ENCODE measurements at regions not wholly inside any gene's neighbourhood (a gene's known extent, or its start where the extent isn't known, plus 50 kb on each side); places are given as distances from the start of the nearest gene placed in this dataset.
"Not testable (repeated sequence)": the region's sequence is repeated elsewhere in the genome, so short reads cannot be mapped to it uniquely, and the experiment has no call there.

- TF ChIP-seq, protein P1, sequence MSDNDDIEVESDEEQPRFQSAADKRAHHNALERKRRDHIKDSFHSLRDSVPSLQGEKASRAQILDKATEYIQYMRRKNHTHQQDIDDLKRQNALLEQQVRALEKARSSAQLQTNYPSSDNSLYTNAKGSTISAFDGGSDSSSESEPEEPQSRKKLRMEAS (IDR thresholded peaks at IDR 0.05; ENCODE audit: low read depth, low read length), result no peak
- TF ChIP-seq MYC (IDR thresholded peaks at IDR 0.05; ENCODE audit: low read depth, low read length) (no peak), CTCF (IDR thresholded peaks at IDR 0.05; ENCODE audit: low read depth, low read length) (no peak), POLR2A (IDR thresholded peaks at IDR 0.05; ENCODE audit: extremely low read depth, insufficient read length) (no peak)
- H3K4me3 ChIP-seq (ENCODE audit: low read depth, low read length), result no peak overlapping the region
- no peak for DNase-seq (ENCODE audit: low read depth)
Observed at GRCh38 chr4:79173186-79173585, 152.7 kb downstream of the NAA11 start.

- TF ChIP-seq MYC (IDR thresholded peaks at IDR 0.05; ENCODE audit: low read depth, low read length), result no peak
- TF ChIP-seq, protein P1 (IDR thresholded peaks at IDR 0.05; ENCODE audit: low read depth, low read length), result no peak
- TF ChIP-seq CTCF (IDR thresholded peaks at IDR 0.05; ENCODE audit: low read depth, low read length), result no peak
- TF ChIP-seq POLR2A (IDR thresholded peaks at IDR 0.05; ENCODE audit: extremely low read depth, insufficient read length), result no peak
- no peak overlapping the region for H3K4me3 ChIP-seq (ENCODE audit: low read depth, low read length)
- DNase-seq (ENCODE audit: low read depth), result no peak
Observed at GRCh38 chr4:79170077-79170476, 155.8 kb downstream of the NAA11 start.

DNA sequence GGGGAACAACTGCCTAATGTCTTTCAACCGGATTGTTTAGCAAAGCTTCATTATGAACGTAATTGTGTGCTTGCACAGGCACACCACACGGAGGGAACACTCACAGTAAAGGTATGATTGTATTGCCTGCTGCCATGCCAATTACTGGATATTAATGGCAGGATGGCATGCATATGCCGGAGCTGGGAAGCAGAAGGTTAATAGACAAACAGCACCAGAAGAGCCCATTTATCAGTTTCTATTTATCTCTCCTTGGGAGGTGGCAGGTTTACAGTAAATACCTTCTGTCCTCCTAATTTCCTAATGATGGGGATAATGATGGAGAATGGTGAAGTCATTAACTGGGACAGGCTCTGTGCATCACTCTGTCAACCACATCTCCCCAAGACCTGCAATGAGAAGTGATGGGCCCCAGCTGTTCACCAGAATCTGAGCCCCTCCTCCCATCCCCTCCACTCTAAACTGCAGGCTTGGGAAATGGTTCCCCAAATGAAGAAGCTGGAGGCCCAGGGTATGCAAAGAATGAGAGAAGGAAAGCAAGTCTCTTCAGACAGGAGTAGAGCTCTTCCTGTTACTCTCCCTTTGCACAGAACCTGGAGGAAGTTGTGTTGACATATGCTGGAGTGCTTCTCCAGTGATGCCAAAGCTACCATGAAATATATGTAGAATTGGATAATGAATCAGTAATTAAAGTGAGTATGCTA lies 160.8 kb downstream of the NAA11 start:
- TF ChIP-seq CTCF (IDR thresholded peaks at IDR 0.05; ENCODE audit: low read depth, low read length) (no peak), MYC (IDR thresholded peaks at IDR 0.05; ENCODE audit: low read depth, low read length) (no peak), POLR2A (IDR thresholded peaks at IDR 0.05; ENCODE audit: extremely low read depth, insufficient read length) (no peak)
- TF ChIP-seq, protein P1 (IDR thresholded peaks at IDR 0.05; ENCODE audit: low read depth, low read length), result no peak
- no peak overlapping the region for H3K4me3 ChIP-seq (ENCODE audit: low read depth, low read length)
- peak; percentile 2 for DNase-seq (ENCODE audit: low read depth)

GRCh38 chr4:79163981-79164490 lies 161.8 kb downstream of the NAA11 start:
- peak; percentile 2 for DNase-seq (ENCODE audit: low read depth)
- TF ChIP-seq, protein P1 (IDR thresholded peaks at IDR 0.05; ENCODE audit: low read depth, low read length), result no peak
- TF ChIP-seq POLR2A (IDR thresholded peaks at IDR 0.05; ENCODE audit: extremely low read depth, insufficient read length) (no peak), CTCF (IDR thresholded peaks at IDR 0.05; ENCODE audit: low read depth, low read length) (no peak), MYC (IDR thresholded peaks at IDR 0.05; ENCODE audit: low read depth, low read length) (no peak)
- no peak overlapping the region for H3K4me3 ChIP-seq (ENCODE audit: low read depth, low read length)

DNA sequence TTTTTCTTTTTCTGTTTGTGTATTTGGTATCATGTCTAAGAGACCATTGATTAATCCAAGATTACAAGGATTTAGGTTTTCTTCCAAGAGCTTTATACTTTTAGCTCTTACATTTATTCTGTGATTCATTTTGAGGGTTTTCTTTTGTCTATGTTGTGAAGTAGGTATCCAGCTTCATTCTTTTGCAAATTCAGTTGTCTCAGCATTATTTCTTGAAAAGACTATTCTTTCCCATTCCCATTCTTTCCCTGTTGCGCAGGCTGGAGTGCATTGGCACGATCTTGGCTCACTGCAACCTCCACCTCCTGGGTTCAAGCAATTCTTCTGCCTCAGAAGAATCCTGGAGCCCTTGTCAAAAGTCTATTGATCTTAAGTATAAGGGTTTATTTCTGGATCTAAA lies 164.9 kb downstream of the NAA11 start:
- no peak overlapping the region for H3K4me3 ChIP-seq (ENCODE audit: low read depth, low read length)
- TF ChIP-seq CTCF (IDR thresholded peaks at IDR 0.05; ENCODE audit: low read depth, low read length) (no peak), POLR2A (IDR thresholded peaks at IDR 0.05; ENCODE audit: extremely low read depth, insufficient read length) (no peak), MYC (IDR thresholded peaks at IDR 0.05; ENCODE audit: low read depth, low read length) (no peak)
- TF ChIP-seq, protein P1 (IDR thresholded peaks at IDR 0.05; ENCODE audit: low read depth, low read length), result no peak
- DNase-seq (ENCODE audit: low read depth), result no peak

DNA sequence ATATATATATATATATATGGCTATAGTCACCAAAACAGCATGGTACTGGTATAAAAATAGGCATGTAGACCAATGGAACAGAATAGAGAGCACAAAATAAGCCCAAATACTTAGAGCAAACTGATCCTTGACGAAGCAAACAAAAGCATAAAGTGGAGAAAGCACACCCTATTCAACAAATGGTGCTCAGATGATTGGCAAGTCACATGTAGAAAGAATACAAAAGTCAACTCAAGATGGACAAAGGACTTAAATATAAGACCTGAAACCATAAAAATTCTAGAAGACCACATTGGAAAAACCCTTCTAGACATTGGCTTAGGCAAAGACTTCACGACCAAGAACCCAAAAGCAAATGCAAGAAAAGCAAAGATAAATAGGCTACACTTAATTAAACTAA lies 167.2 kb downstream of the NAA11 start:
- H3K4me3 ChIP-seq (ENCODE audit: low read depth, low read length); DNase-seq (ENCODE audit: low read depth): not testable (repeated sequence)

Measured in NB4 (cell line).